GM23248 (cell line): ENCODE measurements at regions not wholly inside any gene's neighbourhood (a gene's known extent, or its start where the extent isn't known, plus 50 kb on each side); places are given as distances from the start of the nearest gene placed in this dataset.

Experiments
- DNase-seq: peaks from one replicate; pipeline ENCODE4 v3.0.0-alpha.2; 2015
- H2AFZ ChIP-seq: fragments of 200-600 bp; sonication (generic); 2 replicates; pipeline ENCODE4 v1.6.1; 2016; ENCODE audit warnings: antibody characterized with exemption
- H3F3A ChIP-seq: fragments of 200-600 bp; sonication (generic); 2 replicates; pipeline ENCODE4 v1.6.1; 2016; ENCODE audit warnings: mild to moderate bottlenecking, antibody characterized with exemption, mixed run types; ENCODE audit not compliant: insufficient read depth
- H3K27ac ChIP-seq: fragments of 200-600 bp; sonication (generic); 2 replicates; pipeline ENCODE4 v1.5.1; 2016; ENCODE audit warnings: mild to moderate bottlenecking
- H3K27me3 ChIP-seq: fragments of 200-600 bp; sonication (generic); replicated peaks from 2 replicates; pipeline ENCODE4 v1.6.1; 2016; ENCODE audit warnings: mild to moderate bottlenecking; ENCODE audit not compliant: insufficient read depth
- H3K36me3 ChIP-seq: fragments of 200-600 bp; sonication (generic); 2 replicates; pipeline ENCODE4 v1.6.1; 2016; ENCODE audit warnings: low read depth, mild to moderate bottlenecking
- H3K4me1 ChIP-seq: fragments of 200-600 bp; sonication (generic); 2 replicates; pipeline ENCODE4 v1.6.1; 2016; ENCODE audit warnings: mild to moderate bottlenecking; ENCODE audit not compliant: insufficient read depth
- H3K4me2 ChIP-seq: fragments of 200-600 bp; sonication (generic); one replicate; pipeline ENCODE4 v1.6.1; 2016; ENCODE audit warnings: mild to moderate bottlenecking; ENCODE audit not compliant: unreplicated experiment
- H3K4me3 ChIP-seq: fragments of 200-600 bp; sonication (generic); 2 replicates; pipeline ENCODE4 v1.5.1; 2016; ENCODE audit warnings: mild to moderate bottlenecking
- H3K79me2 ChIP-seq: fragments of 200-600 bp; sonication (generic); 2 replicates; pipeline ENCODE4 v1.6.1; 2016; ENCODE audit warnings: mild to moderate bottlenecking; ENCODE audit not compliant: insufficient read depth
- H3K9ac ChIP-seq: fragments of 200-600 bp; sonication (generic); 2 replicates; pipeline ENCODE4 v1.6.1; 2016; ENCODE audit warnings: mild to moderate bottlenecking
- H3K9me2 ChIP-seq: fragments of 200-600 bp; sonication (generic); 2 replicates; pipeline ENCODE4 v1.6.1; 2016; ENCODE audit warnings: mixed run types, mild to moderate bottlenecking, moderate library complexity; ENCODE audit not compliant: insufficient read depth
- H3K9me3 ChIP-seq: fragments of 200-600 bp; sonication (generic); one replicate; pipeline ENCODE4 v1.6.1; 2017; ENCODE audit warnings: low read depth
- H4K20me1 ChIP-seq: fragments of 200-600 bp; sonication (generic); 2 replicates; pipeline ENCODE4 v1.6.0; 2016; ENCODE audit not compliant: insufficient read depth
- EZH2 ChIP-seq: fragments of 200-600 bp; sonication (generic); IDR thresholded peaks from 2 replicates; pipeline ENCODE4 v1.6.1; 2018; ENCODE audit warnings: antibody characterized with exemption, mild to moderate bottlenecking; ENCODE audit not compliant: insufficient read depth, poor library complexity, severe bottlenecking
- EZH2phosphoT487 ChIP-seq: fragments of 200-600 bp; sonication (generic); IDR thresholded peaks from 2 replicates; pipeline ENCODE4 v1.6.1; 2018; ENCODE audit warnings: antibody characterized with exemption, moderate library complexity, mild to moderate bottlenecking, low read depth; ENCODE audit not compliant: insufficient read depth
- WGBS, 2 experiments: methylation state at CpG; one replicate each; pipeline ENCODE4 v1.1.6; 2015 to 2017; ENCODE audit warnings: low lambda C conversion rate in 2 of 2, low coverage in 1 of 2; ENCODE audit errors: missing lambda C conversion rate in 2 of 2; 5-methylcytosine and 5-hydroxymethylcytosine counted together
- in situ Hi-C: fragments of 300-500 bp; cut with MboI; formaldehyde crosslinking; loops from 2 replicates; pipeline ENCODE4 v1.15.0; 2020

GRCh38 chr18:24545651-24546050 is 85.2 kb downstream of the HRH4 start:
- WGBS, 2 experiments, result 28 to 31% methylated on average over 2 of the region's 2 CpGs
- no peaks in the 10 kb centered on the region for H3K36me3 ChIP-seq
- no peaks in the 10 kb centered on the region for H3F3A ChIP-seq
- no peak overlapping the region for H3K4me3 ChIP-seq
- TF ChIP-seq EZH2 (no peak), EZH2phosphoT487 (no peak)
- no peak for DNase-seq
- no peaks in the 10 kb centered on the region; the same call in 1 of the 2 replicates for H3K27me3 ChIP-seq
- no peaks in the 10 kb centered on the region for H3K4me1 ChIP-seq
- H3K9me2 ChIP-seq, result no peaks in the 10 kb centered on the region
- H3K9ac ChIP-seq, result no peak overlapping the region
- H4K20me1 ChIP-seq, result no peaks in the 10 kb centered on the region
- no peak overlapping the region for H3K27ac ChIP-seq
- no peak overlapping the region for H3K4me2 ChIP-seq
- H3K9me3 ChIP-seq, result no peaks in the 10 kb centered on the region
- no peaks in the 10 kb centered on the region for H3K79me2 ChIP-seq
- in situ Hi-C loops, result no loop called here
- no peak overlapping the region for H2AFZ ChIP-seq

- in situ Hi-C loops, result no loop called here
- Histone ChIP-seq H3K27ac (no peak overlapping the region), H3K4me3 (no peak overlapping the region), H3K9ac (no peak overlapping the region), H3K9me2 (no peaks in the 10 kb centered on the region), H3K9me3 (no peaks in the 10 kb centered on the region), H3K4me2 (no peak overlapping the region), H4K20me1 (no peaks in the 10 kb centered on the region), H3K27me3 (no peaks in the 10 kb centered on the region; the same call in 1 of the 2 replicates), H2AFZ (no peak overlapping the region), H3F3A (no peaks in the 10 kb centered on the region), H3K36me3 (no peaks in the 10 kb centered on the region), H3K79me2 (no peaks in the 10 kb centered on the region), H3K4me1 (no peaks in the 10 kb centered on the region)
- no peak for TF ChIP-seq EZH2
- no peak for TF ChIP-seq EZH2phosphoT487
- 64% methylated on average over 4 of the region's 4 CpGs for WGBS, 2 experiments
- DNase-seq, result no peak
Observed at GRCh38 chr18:24546307-24546706, 85.9 kb downstream of the HRH4 start.

- Histone ChIP-seq H3K4me3 (no peak overlapping the region), H3K4me1 (no peaks in the 10 kb centered on the region), H3K9ac (no peak overlapping the region), H3F3A (no peaks in the 10 kb centered on the region), H3K27ac (no peak overlapping the region), H3K36me3 (no peaks in the 10 kb centered on the region), H3K9me2 (no peaks in the 10 kb centered on the region), H3K4me2 (no peak overlapping the region), H3K9me3 (no peaks in the 10 kb centered on the region), H3K79me2 (no peaks in the 10 kb centered on the region), H4K20me1 (no peaks in the 10 kb centered on the region), H2AFZ (no peak overlapping the region), H3K27me3 (no peaks in the 10 kb centered on the region; the same call in 1 of the 2 replicates)
- 78 to 83% methylated on average over 4 of the region's 4 CpGs for WGBS, 2 experiments
- TF ChIP-seq EZH2phosphoT487 (no peak), EZH2 (no peak)
- no peak for DNase-seq
- in situ Hi-C loops, result no loop called here
Observed at GRCh38 chr18:24548583-24548982, 88.1 kb downstream of the HRH4 start.

- no peaks in the 10 kb centered on the region for H3K4me1 ChIP-seq
- no peaks in the 10 kb centered on the region for H3F3A ChIP-seq
- H3K4me3 ChIP-seq, result no peak overlapping the region
- no peak overlapping the region for H3K9ac ChIP-seq
- no peaks in the 10 kb centered on the region for H4K20me1 ChIP-seq
- H3K9me3 ChIP-seq, result no peaks in the 10 kb centered on the region
- H3K36me3 ChIP-seq, result no peaks in the 10 kb centered on the region
- no peak overlapping the region for H3K27ac ChIP-seq
- H3K27me3 ChIP-seq, result no peaks in the 10 kb centered on the region
- H3K79me2 ChIP-seq, result no peaks in the 10 kb centered on the region
- no peak for TF ChIP-seq EZH2phosphoT487
- no peak for TF ChIP-seq EZH2
- in situ Hi-C loops, result no loop called here
- H3K4me2 ChIP-seq, result no peak overlapping the region
- no peak for DNase-seq
- 82 to 87% methylated on average over 4 of the region's 4 CpGs for WGBS, 2 experiments
- H2AFZ ChIP-seq, result no peak overlapping the region
- H3K9me2 ChIP-seq, result no peaks in the 10 kb centered on the region
Observed at GRCh38 chr18:24552218-24552617, 91.8 kb downstream of the HRH4 start.
